Endothelial cell of umbilical vein (primary cell): ENCODE measurements at regions not wholly inside any gene's neighbourhood (a gene's known extent, or its start where the extent isn't known, plus 50 kb on each side); places are given as distances from the start of the nearest gene placed in this dataset.

Experiments used
- BruUV-seq: library from RNA; stranded (reverse); fragments of 400-500 nt; replicated peaks from 2 replicates; lab custom pipeline; 2021; lab: Mats Ljungman, UMichigan
- CTCF ChIA-PET: fragments of 300-600, 350-600 bp; sonication (Branson Sonifier 250); formaldehyde crosslinking; loops from one replicate; lab custom pipeline; 2021; ENCODE audit warnings: antibody characterized with exemption, inconsistent platforms; lab: Charles Lee
- POLR2A ChIA-PET: fragments of 300-600, 350-600 bp; sonication (Branson Sonifier 250); formaldehyde crosslinking; loops from one replicate; lab custom pipeline; 2021; ENCODE audit warnings: antibody characterized with exemption, inconsistent platforms; lab: Charles Lee
- DNase-seq: peaks from one replicate; pipeline ENCODE4 v3.0.0-alpha.2; 2011; ENCODE audit warnings: low read depth, low spot score
- FAIRE-seq: peaks from 2 replicates; lab custom pipeline; 2011; peaks lifted over from hg19 to GRCh38; lab: Jason Lieb, UNC
- H2AFZ ChIP-seq: 2 replicates; pipeline ENCODE4 v1.6.0; 2012; ENCODE audit warnings: low read depth, low read length, control low read depth, inconsistent platforms
- H3K27ac ChIP-seq: 2 replicates; pipeline ENCODE4 v1.5.1; 2011; ENCODE audit warnings: low read depth, mild to moderate bottlenecking, control low read depth, low read length, moderate library complexity; ENCODE audit not compliant: insufficient read depth
- H3K27me3 ChIP-seq, 2 experiments: 2 replicates each; pipeline versions ENCODE4 v1.6.0 to v1.6.1; 2011; ENCODE audit warnings: low read length in 2 of 2, mixed read lengths in 1 of 2; ENCODE audit not compliant: control insufficient read depth in 2 of 2, insufficient read depth in 2 of 2
- H3K36me3 ChIP-seq, 2 experiments: 2 replicates in 1 of 2; 3 replicates in 1 of 2; pipeline ENCODE4 v1.5.1; 2011; ENCODE audit warnings: low read length in 2 of 2, mild to moderate bottlenecking in 1 of 2, moderate library complexity in 1 of 2; ENCODE audit not compliant: control insufficient read depth in 2 of 2, insufficient read depth in 2 of 2; ENCODE audit errors: extremely low read depth in 1 of 2
- H3K4me1 ChIP-seq: 3 replicates; pipeline ENCODE4 v1.5.1; 2011; ENCODE audit warnings: mild to moderate bottlenecking, low read length; ENCODE audit not compliant: control insufficient read depth, insufficient read depth; ENCODE audit errors: extremely low read depth
- H3K4me2 ChIP-seq: 2 replicates; pipeline ENCODE4 v1.6.1; 2011; ENCODE audit warnings: low read length, control low read depth, mixed read lengths; ENCODE audit not compliant: insufficient read depth
- H3K4me3 ChIP-seq, 3 experiments: fragments of 200-600 bp in 1 of 3; sonication (generic), shearing (Covaris generic) in 1 of 3; replicated peaks in 1 of 3; 2 replicates each; pipeline ENCODE4 v1.5.1; 2011 to 2016; ENCODE audit warnings: control low read depth in 3 of 3, low read length in 3 of 3, mild to moderate bottlenecking in 2 of 3, inconsistent platforms in 1 of 3, low read depth in 1 of 3, moderate library complexity in 1 of 3; ENCODE audit not compliant: insufficient read depth in 1 of 3
- H3K79me2 ChIP-seq: 2 replicates; pipeline ENCODE4 v1.6.0; 2012; ENCODE audit warnings: low read length, inconsistent platforms; ENCODE audit not compliant: control insufficient read depth, insufficient read depth
- H3K9ac ChIP-seq: replicated peaks from 2 replicates; pipeline ENCODE3; 2011; ENCODE audit warnings: low read length, control low read depth; ENCODE audit not compliant: insufficient read depth; ENCODE audit errors: extremely low read depth
- H3K9me1 ChIP-seq: replicated peaks from 3 replicates; pipeline ENCODE4 v1.6.0; 2011; ENCODE audit warnings: mild to moderate bottlenecking, low read length; ENCODE audit not compliant: control insufficient read depth, insufficient read depth; ENCODE audit errors: extremely low read depth
- H3K9me3 ChIP-seq: replicated peaks from 2 replicates; pipeline ENCODE4 v1.5.1; 2012; ENCODE audit warnings: low read length, inconsistent platforms; ENCODE audit not compliant: control insufficient read depth, insufficient read depth
- H4K20me1 ChIP-seq: replicated peaks from 2 replicates; pipeline ENCODE3; 2011; ENCODE audit warnings: mild to moderate bottlenecking, low read length; ENCODE audit not compliant: control insufficient read depth, insufficient read depth; ENCODE audit errors: extremely low read depth
- EZH2 ChIP-seq: IDR thresholded peaks from 2 replicates; pipeline ENCODE4 v1.6.1; 2012; ENCODE audit warnings: borderline replicate concordance, low read depth, mild to moderate bottlenecking, moderate library complexity, low read length, inconsistent platforms; ENCODE audit not compliant: severe bottlenecking
- FOS ChIP-seq: IDR thresholded peaks from 2 replicates; pipeline ENCODE4 v1.6.1; 2011; ENCODE audit warnings: mild to moderate bottlenecking, low read length, moderate library complexity, borderline replicate concordance; ENCODE audit not compliant: insufficient read depth
- GATA2 ChIP-seq: IDR thresholded peaks from 2 replicates; pipeline ENCODE4 v1.7.0; 2011; ENCODE audit warnings: low read depth, mild to moderate bottlenecking, moderate library complexity, mixed read lengths, low read length; ENCODE audit not compliant: insufficient read length, insufficient read depth
- JUN ChIP-seq: IDR thresholded peaks from 2 replicates; pipeline ENCODE4 v1.6.1; 2011; ENCODE audit warnings: borderline replicate concordance, low read depth; ENCODE audit not compliant: insufficient read length, insufficient read depth
- MAX ChIP-seq: IDR thresholded peaks from 2 replicates; pipeline ENCODE4 v1.6.1; 2011; ENCODE audit not compliant: insufficient read depth, insufficient read length
- MYC ChIP-seq: IDR thresholded peaks from one replicate; pipeline ENCODE4 v1.6.1; 2011; ENCODE audit warnings: mild to moderate bottlenecking, low read depth, low read length
- POLR2A ChIP-seq: IDR thresholded peaks from 2 replicates; pipeline ENCODE4 v1.6.1; 2012; ENCODE audit warnings: low read depth, mild to moderate bottlenecking, control low read depth, low read length
- POLR2AphosphoS5 ChIP-seq: IDR thresholded peaks from 2 replicates; pipeline ENCODE4 v1.6.1; 2012; ENCODE audit warnings: low read depth, mild to moderate bottlenecking, control low read depth, low read length, moderate library complexity; ENCODE audit not compliant: insufficient read depth
- dilution Hi-C: fragments of 300-500 bp; cut with MboI; formaldehyde crosslinking; loops from one replicate; pipeline ENCODE4 v1.15.0; 2019; ENCODE audit warnings: low sequenced_read_pairs; ENCODE audit not compliant: extremely low pct_ligation_motif_present
- intact Hi-C: fragments of 100-400 bp; cut with micrococcal nuclease; formaldehyde crosslinking; loops from one replicate; pipeline ENCODE4 v1.10.0; 2022
- TF ChIP-seq, protein P1 (sequence below), 2 donors: IDR thresholded peaks; 1 replicate in 1 of 2; 2 replicates in 1 of 2; pipeline ENCODE4 v1.5.1; 2011; ENCODE audit warnings: low read length in 2 of 2, mild to moderate bottlenecking in 2 of 2, moderate library complexity in 2 of 2, control low read depth in 1 of 2, inconsistent platforms in 1 of 2, low read depth in 1 of 2; ENCODE audit not compliant: insufficient read depth in 1 of 2; ENCODE audit errors: extremely low read depth in 1 of 2

DNA sequence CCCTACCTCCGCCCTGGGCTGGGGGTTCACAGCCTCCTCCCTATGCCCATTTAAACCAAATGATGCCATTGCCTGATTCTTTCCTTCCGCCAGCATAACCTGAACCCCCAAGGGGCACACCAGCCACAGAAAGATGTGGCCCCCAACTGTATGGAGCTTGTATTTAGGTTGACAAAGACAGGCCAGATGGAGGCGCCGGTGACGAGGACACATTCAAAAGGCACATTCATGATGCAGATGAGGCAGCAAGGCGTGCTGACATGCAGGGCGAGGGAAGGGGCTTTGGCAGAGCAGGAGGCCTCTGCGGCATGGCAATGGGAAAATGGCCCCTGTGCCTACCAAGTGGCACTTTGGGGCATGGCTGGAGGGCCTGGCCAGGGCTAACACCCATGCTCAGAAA is 112.2 kb downstream of the RFLNA start:
- H3K9ac ChIP-seq = no peak overlapping the region
- H3K9me3 ChIP-seq = no peaks in the 10 kb centered on the region
- no peak overlapping the region for H3K27ac ChIP-seq
- H3K27me3 ChIP-seq = no peaks in the 10 kb centered on the region
- no peak overlapping the region for H3K4me2 ChIP-seq
- POLR2A ChIA-PET = no interaction called here
- intact Hi-C loops = no loop called here
- no TSS peak for BruUV-seq
- TF ChIP-seq, protein P1, sequence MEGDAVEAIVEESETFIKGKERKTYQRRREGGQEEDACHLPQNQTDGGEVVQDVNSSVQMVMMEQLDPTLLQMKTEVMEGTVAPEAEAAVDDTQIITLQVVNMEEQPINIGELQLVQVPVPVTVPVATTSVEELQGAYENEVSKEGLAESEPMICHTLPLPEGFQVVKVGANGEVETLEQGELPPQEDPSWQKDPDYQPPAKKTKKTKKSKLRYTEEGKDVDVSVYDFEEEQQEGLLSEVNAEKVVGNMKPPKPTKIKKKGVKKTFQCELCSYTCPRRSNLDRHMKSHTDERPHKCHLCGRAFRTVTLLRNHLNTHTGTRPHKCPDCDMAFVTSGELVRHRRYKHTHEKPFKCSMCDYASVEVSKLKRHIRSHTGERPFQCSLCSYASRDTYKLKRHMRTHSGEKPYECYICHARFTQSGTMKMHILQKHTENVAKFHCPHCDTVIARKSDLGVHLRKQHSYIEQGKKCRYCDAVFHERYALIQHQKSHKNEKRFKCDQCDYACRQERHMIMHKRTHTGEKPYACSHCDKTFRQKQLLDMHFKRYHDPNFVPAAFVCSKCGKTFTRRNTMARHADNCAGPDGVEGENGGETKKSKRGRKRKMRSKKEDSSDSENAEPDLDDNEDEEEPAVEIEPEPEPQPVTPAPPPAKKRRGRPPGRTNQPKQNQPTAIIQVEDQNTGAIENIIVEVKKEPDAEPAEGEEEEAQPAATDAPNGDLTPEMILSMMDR (IDR thresholded peaks at IDR 0.05; ENCODE audit: extremely low read depth in 1 of 2, insufficient read depth in 1 of 2, low read depth in 1 of 2, low read length in 2 of 2) = no peak
- TF ChIP-seq JUN (no peak), MYC (no peak), FOS (no peak), POLR2A (no peak), POLR2AphosphoS5 (no peak), MAX (no peak), EZH2 (no peak), GATA2 (no peak)
- CTCF ChIA-PET = interaction anchor here (5.8 kb wide), 1 partner anchor 8 kb away, joined by 35 read pairs; no protein-coding TSS in a partner anchor
- H4K20me1 ChIP-seq = no peaks in the 10 kb centered on the region
- FAIRE-seq (no peak), DNase-seq (no peak)
- H3K36me3 ChIP-seq = peaks cover 0 to 13% of the 10 kb centered on the region in 2 experiments
- H3K79me2 ChIP-seq = no peaks in the 10 kb centered on the region
- H3K4me3 ChIP-seq = no peak overlapping the region
- peaks cover 4% of the 10 kb centered on the region for H3K4me1 ChIP-seq
- H3K9me1 ChIP-seq = no peaks in the 10 kb centered on the region
- no peak overlapping the region for H2AFZ ChIP-seq
- dilution Hi-C loops = no loop called here
